Adrenal gland (tissue), 5 donors: ENCODE measurements at regions not wholly inside any gene's neighbourhood (a gene's known extent, or its start where the extent isn't known, plus 50 kb on each side); places are given as distances from the start of the nearest gene placed in this dataset.

ENCODE experiments used
- POLR2A ChIP-seq, 2 donors: fragments of 450-650 bp; IDR thresholded peaks; one replicate each; pipeline ENCODE4 v1.6.1; 2017; ENCODE audit warnings: antibody characterized with exemption in 2 of 2, mild to moderate bottlenecking in 2 of 2, moderate library complexity in 1 of 2
- TF ChIP-seq, protein P1 (sequence below), 6 experiments: fragments of 450-650 bp in 4 of 6; fragments of 200-600 bp in 2 of 6; sonication (generic) in 1 of 6; IDR thresholded peaks; 1 replicate in 5 of 6; 2 replicates in 1 of 6; pipeline versions ENCODE4 v1.5.1 to v1.8.0; 2016 to 2021; ENCODE audit warnings: antibody characterized with exemption in 6 of 6, mild to moderate bottlenecking in 2 of 6, moderate library complexity in 1 of 6
- donor health status: DM: no; HTN: no; CAD: no.

DNA sequence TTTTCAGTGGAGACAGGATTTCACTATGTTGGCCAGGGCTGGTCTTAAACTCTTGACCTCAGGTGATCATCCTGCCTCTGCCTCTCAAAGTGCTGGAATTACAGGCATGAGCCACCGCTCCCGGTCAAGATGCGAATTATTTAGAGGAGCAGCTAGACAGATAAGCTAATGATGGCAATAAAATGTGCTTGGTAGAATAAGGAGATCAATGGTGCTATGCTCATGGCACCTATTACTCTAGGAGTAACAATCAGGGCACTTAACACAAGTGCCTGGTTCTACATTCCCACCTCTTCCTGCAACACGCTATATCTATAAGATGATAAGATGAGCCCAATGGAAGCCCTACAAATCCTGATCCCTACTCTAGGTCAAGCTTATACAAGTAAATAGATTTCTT lies 61.4 kb upstream of the LOC128125822 start:
- TF ChIP-seq, protein P1, sequence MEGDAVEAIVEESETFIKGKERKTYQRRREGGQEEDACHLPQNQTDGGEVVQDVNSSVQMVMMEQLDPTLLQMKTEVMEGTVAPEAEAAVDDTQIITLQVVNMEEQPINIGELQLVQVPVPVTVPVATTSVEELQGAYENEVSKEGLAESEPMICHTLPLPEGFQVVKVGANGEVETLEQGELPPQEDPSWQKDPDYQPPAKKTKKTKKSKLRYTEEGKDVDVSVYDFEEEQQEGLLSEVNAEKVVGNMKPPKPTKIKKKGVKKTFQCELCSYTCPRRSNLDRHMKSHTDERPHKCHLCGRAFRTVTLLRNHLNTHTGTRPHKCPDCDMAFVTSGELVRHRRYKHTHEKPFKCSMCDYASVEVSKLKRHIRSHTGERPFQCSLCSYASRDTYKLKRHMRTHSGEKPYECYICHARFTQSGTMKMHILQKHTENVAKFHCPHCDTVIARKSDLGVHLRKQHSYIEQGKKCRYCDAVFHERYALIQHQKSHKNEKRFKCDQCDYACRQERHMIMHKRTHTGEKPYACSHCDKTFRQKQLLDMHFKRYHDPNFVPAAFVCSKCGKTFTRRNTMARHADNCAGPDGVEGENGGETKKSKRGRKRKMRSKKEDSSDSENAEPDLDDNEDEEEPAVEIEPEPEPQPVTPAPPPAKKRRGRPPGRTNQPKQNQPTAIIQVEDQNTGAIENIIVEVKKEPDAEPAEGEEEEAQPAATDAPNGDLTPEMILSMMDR (IDR thresholded peaks at IDR 0.05): no peak
- no peak for TF ChIP-seq POLR2A (IDR thresholded peaks at IDR 0.05)
